Mammary epithelial cell (primary cell): ENCODE measurements at regions not wholly inside any gene's neighbourhood (a gene's known extent, or its start where the extent isn't known, plus 50 kb on each side); places are given as distances from the start of the nearest gene placed in this dataset.

Experiments
- CTCF ChIP-seq, 2 donors: IDR thresholded peaks in 1 of 2; conservative IDR thresholded peaks in 1 of 2; 2 replicates each; pipeline ENCODE4 v1.5.1; 2011 to 2012; ENCODE audit warnings: inconsistent platforms in 2 of 2, low read length in 2 of 2, mild to moderate bottlenecking in 2 of 2, control low read depth in 1 of 2, low read depth in 1 of 2; ENCODE audit not compliant: insufficient read depth in 1 of 2; ENCODE audit errors: extremely low read depth in 1 of 2
- EZH2 ChIP-seq: IDR thresholded peaks from 2 replicates; pipeline ENCODE4 v1.6.1; 2012; ENCODE audit warnings: low read length, inconsistent platforms, borderline replicate concordance

GRCh38 chr15:38972831-38973230 is 408.2 kb upstream of the RASGRP1 start:
- TF ChIP-seq CTCF (conservative IDR thresholded peaks at IDR 0.05 in 1 of 2, IDR thresholded peaks at IDR 0.05 in 1 of 2; ENCODE audit: extremely low read depth in 1 of 2, insufficient read depth in 1 of 2, low read depth in 1 of 2, low read length in 2 of 2) (no peak), EZH2 (no peak)
